ENCODE measurements at regions not wholly inside any gene's neighbourhood (a gene's known extent, or its start where the extent isn't known, plus 50 kb on each side); places are given as distances from the start of the nearest gene placed in this dataset.

- TF ChIP-seq, protein P1, sequence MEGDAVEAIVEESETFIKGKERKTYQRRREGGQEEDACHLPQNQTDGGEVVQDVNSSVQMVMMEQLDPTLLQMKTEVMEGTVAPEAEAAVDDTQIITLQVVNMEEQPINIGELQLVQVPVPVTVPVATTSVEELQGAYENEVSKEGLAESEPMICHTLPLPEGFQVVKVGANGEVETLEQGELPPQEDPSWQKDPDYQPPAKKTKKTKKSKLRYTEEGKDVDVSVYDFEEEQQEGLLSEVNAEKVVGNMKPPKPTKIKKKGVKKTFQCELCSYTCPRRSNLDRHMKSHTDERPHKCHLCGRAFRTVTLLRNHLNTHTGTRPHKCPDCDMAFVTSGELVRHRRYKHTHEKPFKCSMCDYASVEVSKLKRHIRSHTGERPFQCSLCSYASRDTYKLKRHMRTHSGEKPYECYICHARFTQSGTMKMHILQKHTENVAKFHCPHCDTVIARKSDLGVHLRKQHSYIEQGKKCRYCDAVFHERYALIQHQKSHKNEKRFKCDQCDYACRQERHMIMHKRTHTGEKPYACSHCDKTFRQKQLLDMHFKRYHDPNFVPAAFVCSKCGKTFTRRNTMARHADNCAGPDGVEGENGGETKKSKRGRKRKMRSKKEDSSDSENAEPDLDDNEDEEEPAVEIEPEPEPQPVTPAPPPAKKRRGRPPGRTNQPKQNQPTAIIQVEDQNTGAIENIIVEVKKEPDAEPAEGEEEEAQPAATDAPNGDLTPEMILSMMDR (IDR thresholded peaks at IDR 0.05; ENCODE audit: extremely low read depth in 1 of 2, insufficient read depth in 1 of 2, low read depth in 1 of 2, low read length in 2 of 2), result no peak
- TF ChIP-seq POLR2AphosphoS5 (IDR thresholded peaks at IDR 0.05; ENCODE audit: insufficient read depth, low read depth, low read length) (no peak), EZH2 (IDR thresholded peaks at IDR 0.05; ENCODE audit: borderline replicate concordance, low read depth, low read length, severe bottlenecking) (no peak), POLR2A (IDR thresholded peaks at IDR 0.05; ENCODE audit: low read depth, low read length) (no peak), MYC (IDR thresholded peaks at IDR 0.05; ENCODE audit: low read depth, low read length) (no peak), JUN (IDR thresholded peaks at IDR 0.05; ENCODE audit: borderline replicate concordance, insufficient read depth, insufficient read length, low read depth) (no peak)
- TF ChIP-seq, protein P2, sequence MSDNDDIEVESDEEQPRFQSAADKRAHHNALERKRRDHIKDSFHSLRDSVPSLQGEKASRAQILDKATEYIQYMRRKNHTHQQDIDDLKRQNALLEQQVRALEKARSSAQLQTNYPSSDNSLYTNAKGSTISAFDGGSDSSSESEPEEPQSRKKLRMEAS (IDR thresholded peaks at IDR 0.05; ENCODE audit: insufficient read depth, insufficient read length), result no peak
Observed at GRCh38 chr2:140061240-140061639, 1281.0 kb upstream of the NXPH2 start.
